Small intestine (tissue), 7 donors: ENCODE measurements at regions not wholly inside any gene's neighbourhood (a gene's known extent, or its start where the extent isn't known, plus 50 kb on each side); places are given as distances from the start of the nearest gene placed in this dataset.

ENCODE experiments used
- DNase-seq, 2 donors: peaks; one replicate each; pipeline versions ENCODE4 v3.0.0 to v3.0.0-alpha.2; 2013
- FAIRE-seq: peaks from 2 replicates; lab custom pipeline; 2012; peaks lifted over from hg19 to GRCh38; lab: Jason Lieb, UNC
- H3K27ac ChIP-seq, 3 donors: one replicate each; pipeline ENCODE4 v1.5.1; 2013; ENCODE audit warnings: low read length in 2 of 3, mild to moderate bottlenecking in 2 of 3, control low read depth in 1 of 3, inconsistent platforms in 1 of 3, low read depth in 1 of 3, moderate library complexity in 1 of 3
- H3K27me3 ChIP-seq, 3 donors: one replicate each; pipeline ENCODE4 v1.6.1; 2013; ENCODE audit warnings: low read length in 3 of 3, inconsistent platforms in 1 of 3; ENCODE audit not compliant: control insufficient read depth in 3 of 3, insufficient read depth in 3 of 3
- H3K36me3 ChIP-seq, 3 donors: one replicate each; pipeline ENCODE4 v1.6.1; 2013; ENCODE audit warnings: low read length in 3 of 3, inconsistent platforms in 1 of 3, low read depth in 1 of 3, mild to moderate bottlenecking in 1 of 3, moderate library complexity in 1 of 3; ENCODE audit not compliant: control insufficient read depth in 3 of 3, insufficient read depth in 2 of 3
- H3K4me1 ChIP-seq, 3 donors: one replicate each; pipeline ENCODE4 v1.6.1; 2013; ENCODE audit warnings: low read length in 2 of 3, inconsistent platforms in 1 of 3, low read depth in 1 of 3, mild to moderate bottlenecking in 1 of 3, moderate library complexity in 1 of 3; ENCODE audit not compliant: control insufficient read depth in 3 of 3, insufficient read depth in 2 of 3
- H3K4me3 ChIP-seq, 3 donors: one replicate each; pipeline ENCODE4 v1.5.1; 2013; ENCODE audit warnings: low read length in 3 of 3, control low read depth in 1 of 3, inconsistent platforms in 1 of 3, low read depth in 1 of 3, mild to moderate bottlenecking in 1 of 3, moderate library complexity in 1 of 3
- H3K9me3 ChIP-seq, 2 donors: one replicate each; pipeline ENCODE4 v1.6.1; 2013; ENCODE audit warnings: low read depth in 1 of 2, low read length in 1 of 2; ENCODE audit not compliant: control insufficient read depth in 2 of 2, insufficient read depth in 1 of 2
- WGBS, 3 donors: extraction: QIAGEN DNeasy Blood & Tissue Kit; methylation state at CpG; one replicate each; pipeline ENCODE4 v1.1.7; 2013; 5-methylcytosine and 5-hydroxymethylcytosine counted together
- donor health status: healthy with polysubstance abuse.
- donor health status: control.
- donor health status: control.
- donor health status: Bipolar disorder and iron deficiency.
- donor health status: healthy.

DNA sequence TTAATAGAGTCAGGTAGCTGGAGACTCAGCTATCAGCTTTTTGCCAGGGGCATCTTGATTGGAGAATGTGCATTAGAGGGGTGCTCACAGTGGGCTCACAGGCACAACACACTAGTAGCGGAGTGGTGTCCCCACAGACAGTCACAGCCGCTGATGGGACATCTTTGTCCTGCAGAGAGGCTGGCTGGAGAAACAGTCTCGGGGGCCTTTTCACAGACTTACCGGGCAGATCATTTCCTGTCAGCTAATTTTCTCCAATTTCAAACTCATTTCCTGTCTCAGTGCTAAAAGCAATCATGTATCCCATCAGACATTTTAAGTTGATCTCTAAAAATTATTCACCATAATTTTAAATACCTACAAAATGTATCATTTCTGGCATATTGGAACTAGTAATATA is 562.6 kb downstream of the DCDC2C start:
- Histone ChIP-seq H3K36me3 (no peaks in the 10 kb centered on the region), H3K9me3 (no peaks in the 10 kb centered on the region), H3K4me3 (no peak overlapping the region), H3K27ac (no peak overlapping the region), H3K4me1 (no peaks in the 10 kb centered on the region), H3K27me3 (no peaks in the 10 kb centered on the region)
- FAIRE-seq (no peak), DNase-seq (no peak)
- 59 to 88% (median 78%) methylated on average over 4 of the region's 4 CpGs for WGBS, 3 donors

DNA sequence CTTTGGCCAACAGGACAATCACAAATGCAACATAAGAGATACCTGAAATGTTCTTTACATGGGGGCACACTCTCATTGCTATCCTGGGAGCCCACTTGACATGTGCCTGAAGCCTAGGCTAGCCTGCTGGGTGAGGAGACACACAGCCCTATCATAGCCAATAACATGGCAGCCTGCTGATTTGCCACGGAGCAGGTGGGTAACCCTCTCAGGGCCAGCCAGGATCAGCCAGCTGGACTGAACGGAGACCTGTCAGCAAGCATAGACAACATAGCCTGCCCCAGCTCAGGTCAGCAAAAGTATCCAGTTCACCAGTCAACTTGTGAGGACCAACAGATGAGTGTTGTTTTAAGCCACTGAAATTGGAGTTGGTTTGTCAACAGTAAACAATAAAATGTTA is 566.5 kb downstream of the DCDC2C start:
- Histone ChIP-seq H3K4me1 (no peaks in the 10 kb centered on the region), H3K27me3 (no peaks in the 10 kb centered on the region), H3K36me3 (no peaks in the 10 kb centered on the region), H3K27ac (no peak overlapping the region), H3K9me3 (no peaks in the 10 kb centered on the region), H3K4me3 (no peak overlapping the region)
- WGBS, 3 donors, result 76 to 82% (median 80%) methylated on average over 2 of the region's 2 CpGs
- FAIRE-seq, result no peak
- no peak for DNase-seq

DNA sequence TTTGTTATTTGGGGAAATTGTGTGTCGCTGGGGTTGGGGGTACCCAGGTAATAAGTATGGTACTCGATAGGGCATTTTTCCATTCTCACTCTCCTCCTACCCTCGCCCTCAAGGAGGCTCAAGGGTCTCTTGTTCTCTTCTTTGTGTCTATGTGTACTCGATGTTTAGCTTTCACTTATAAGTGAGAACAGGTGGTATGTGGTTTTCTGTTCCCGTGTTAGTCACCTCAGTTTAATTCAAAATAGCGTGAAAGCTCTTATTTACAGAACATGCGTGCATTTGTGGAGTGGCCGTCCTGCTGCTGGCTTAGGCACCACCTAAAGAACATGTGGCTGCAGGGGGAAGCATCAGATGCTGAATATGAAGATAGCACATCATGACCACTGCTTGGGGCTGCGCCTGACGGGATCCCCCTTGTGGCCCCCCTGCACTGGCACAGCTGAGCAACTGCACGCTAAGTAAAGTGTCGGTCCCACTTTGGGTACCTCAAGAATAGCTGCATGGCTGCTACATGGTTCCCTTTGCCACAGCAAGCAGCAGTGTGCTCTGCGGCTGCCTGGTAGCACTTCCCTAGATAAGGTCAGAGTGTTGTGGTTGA is 569.0 kb downstream of the DCDC2C start:
- no peaks in the 10 kb centered on the region for H3K27me3 ChIP-seq
- no peak for FAIRE-seq

DNA sequence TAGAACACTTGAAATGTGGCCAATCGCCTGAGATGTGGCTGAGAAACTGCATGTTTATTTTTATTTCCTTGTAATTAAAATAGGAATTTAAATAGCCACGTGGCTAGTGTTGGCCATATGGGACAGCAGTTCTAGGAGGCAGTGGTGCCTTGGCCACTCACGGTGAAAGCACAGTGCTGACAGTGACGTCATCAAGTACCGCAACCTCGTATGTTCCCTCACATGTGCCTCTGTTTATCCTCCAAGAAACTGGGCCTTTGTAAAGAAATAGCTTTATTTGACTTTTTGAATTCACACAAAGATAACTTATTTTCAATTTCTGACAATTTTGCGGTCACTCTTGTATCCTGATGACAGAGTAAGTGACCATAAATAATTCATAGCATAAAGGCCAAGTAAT is 575.0 kb downstream of the DCDC2C start:
- Histone ChIP-seq H3K4me3 (no peak overlapping the region), H3K27me3 (no peaks in the 10 kb centered on the region), H3K9me3 (no peaks in the 10 kb centered on the region), H3K27ac (no peak overlapping the region), H3K4me1 (no peaks in the 10 kb centered on the region), H3K36me3 (no peaks in the 10 kb centered on the region)
- FAIRE-seq (no peak), DNase-seq (no peak)
- 82 to 84% (median 83%) methylated on average over 7 of the region's 7 CpGs for WGBS, 3 donors

More for the DNA sequence above, 569.0 kb downstream of the DCDC2C start:
- DNase-seq, result no peak
- Histone ChIP-seq H3K27ac (no peak overlapping the region), H3K4me3 (no peak overlapping the region), H3K36me3 (no peaks in the 10 kb centered on the region), H3K9me3 (no peaks in the 10 kb centered on the region), H3K4me1 (no peaks in the 10 kb centered on the region)
- 83 to 87% (median 84%) methylated on average over 13 of the region's 13 CpGs for WGBS, 3 donors

DNA sequence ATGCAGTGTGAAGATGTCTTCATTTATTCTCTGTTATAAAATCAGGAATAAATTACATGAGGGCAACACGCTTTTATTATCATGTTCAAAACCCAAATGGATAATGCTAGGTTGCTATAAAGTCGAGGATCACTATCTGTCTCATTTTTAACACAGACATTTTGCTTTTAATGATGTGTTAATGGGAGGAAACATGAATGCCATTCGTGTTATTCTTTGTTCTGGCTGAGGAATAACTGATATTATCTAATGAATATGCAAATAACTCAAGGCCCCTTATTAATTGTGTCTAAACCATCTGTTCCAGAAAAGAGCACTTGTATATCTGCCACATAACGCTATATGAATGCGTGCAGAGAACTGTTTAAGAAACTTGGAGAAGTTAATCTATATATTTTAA is 576.1 kb downstream of the DCDC2C start:
- no peak for FAIRE-seq
- H3K4me1 ChIP-seq, result no peaks in the 10 kb centered on the region
- no peaks in the 10 kb centered on the region for H3K36me3 ChIP-seq
- no peaks in the 10 kb centered on the region for H3K27me3 ChIP-seq
- WGBS, 3 donors, result 66 to 77% (median 68%) methylated on average over 5 of the region's 5 CpGs
- peaks cover 0 to 2% of the 10 kb centered on the region in 2 donors for H3K9me3 ChIP-seq
- no peak overlapping the region for H3K27ac ChIP-seq
- no peak overlapping the region for H3K4me3 ChIP-seq
- no peak for DNase-seq

DNA sequence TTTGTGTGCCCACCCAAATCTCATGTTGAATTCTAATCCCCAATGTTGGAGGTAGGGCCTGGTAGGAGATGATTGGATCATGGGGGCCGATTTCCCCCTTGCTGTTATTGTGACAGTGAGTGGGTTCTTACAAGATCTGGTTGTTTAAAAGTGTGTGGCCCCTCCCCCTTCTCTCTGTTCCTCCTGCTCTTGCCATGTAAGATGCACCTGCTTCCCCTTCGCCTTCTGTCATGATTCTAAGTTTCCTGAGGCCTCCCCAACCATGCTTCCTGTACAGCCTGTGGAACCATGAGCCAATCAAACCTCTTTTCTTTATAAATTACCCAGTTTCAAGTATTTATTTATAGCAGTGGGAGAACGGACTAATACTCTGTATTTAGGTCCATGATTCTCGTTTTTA is 588.1 kb downstream of the DCDC2C start:
- no peak overlapping the region for H3K4me3 ChIP-seq
- H3K36me3 ChIP-seq, result no peaks in the 10 kb centered on the region
- DNase-seq, result no peak
- no peaks in the 10 kb centered on the region for H3K9me3 ChIP-seq
- no peaks in the 10 kb centered on the region for H3K27me3 ChIP-seq
- WGBS, 3 donors, result 41 to 63% (median 60%) methylated on average over 4 of the region's 4 CpGs
- FAIRE-seq, result no peak
- no peak overlapping the region for H3K27ac ChIP-seq
- H3K4me1 ChIP-seq, result no peaks in the 10 kb centered on the region

DNA sequence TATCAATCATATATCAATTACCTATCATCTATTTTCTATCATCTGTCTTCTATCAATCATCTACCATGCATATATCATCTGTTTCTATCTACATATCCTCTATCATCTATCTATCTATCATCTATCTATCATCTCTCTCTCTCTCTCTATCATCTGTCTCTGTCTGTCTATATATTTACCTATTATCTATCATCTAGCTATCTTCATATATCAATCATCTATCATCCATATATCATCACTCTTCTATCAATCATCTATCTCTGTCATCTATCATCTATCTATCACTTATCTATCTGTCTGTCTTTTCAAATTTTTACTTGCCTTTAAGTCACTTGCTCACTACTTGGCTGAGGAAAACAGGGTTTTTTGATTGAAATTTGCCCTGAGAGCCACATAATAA is 592.3 kb downstream of the DCDC2C start:
- H3K27ac ChIP-seq, result no peak overlapping the region
- H3K9me3 ChIP-seq, result peaks cover 0 to 1% of the 10 kb centered on the region in 2 donors
- no peaks in the 10 kb centered on the region for H3K27me3 ChIP-seq
- no peaks in the 10 kb centered on the region for H3K4me1 ChIP-seq
- FAIRE-seq (no peak), DNase-seq (no peak)
- no peaks in the 10 kb centered on the region for H3K36me3 ChIP-seq
- H3K4me3 ChIP-seq, result no peak overlapping the region

DNA sequence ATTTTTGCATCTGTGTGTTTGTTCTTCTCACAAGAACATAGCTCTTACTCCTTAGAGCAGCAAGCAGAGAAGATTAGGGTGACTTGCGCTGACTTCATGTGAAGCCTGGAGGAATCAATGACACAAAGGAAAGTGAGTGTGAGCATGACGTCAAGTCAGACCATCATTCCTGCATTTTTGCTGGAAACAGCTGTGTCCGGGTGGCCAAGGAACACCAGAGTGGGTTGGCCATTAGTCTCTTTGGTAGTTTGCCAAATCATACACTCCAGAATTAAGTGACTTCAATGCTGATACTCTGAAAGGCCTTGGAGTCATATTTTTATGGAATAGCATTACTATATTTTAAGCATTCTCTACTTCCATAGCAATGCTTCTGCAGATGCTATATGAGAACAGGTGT is 597.2 kb downstream of the DCDC2C start:
- Histone ChIP-seq H3K36me3 (no peaks in the 10 kb centered on the region), H3K9me3 (peaks cover 1 to 4% of the 10 kb centered on the region in 2 donors), H3K27me3 (no peaks in the 10 kb centered on the region), H3K27ac (no peak overlapping the region), H3K4me3 (no peak overlapping the region), H3K4me1 (no peaks in the 10 kb centered on the region)
- no peak for DNase-seq
- 37 to 52% (median 48%) methylated on average over 3 of the region's 3 CpGs for WGBS, 3 donors
- FAIRE-seq, result no peak

DNA sequence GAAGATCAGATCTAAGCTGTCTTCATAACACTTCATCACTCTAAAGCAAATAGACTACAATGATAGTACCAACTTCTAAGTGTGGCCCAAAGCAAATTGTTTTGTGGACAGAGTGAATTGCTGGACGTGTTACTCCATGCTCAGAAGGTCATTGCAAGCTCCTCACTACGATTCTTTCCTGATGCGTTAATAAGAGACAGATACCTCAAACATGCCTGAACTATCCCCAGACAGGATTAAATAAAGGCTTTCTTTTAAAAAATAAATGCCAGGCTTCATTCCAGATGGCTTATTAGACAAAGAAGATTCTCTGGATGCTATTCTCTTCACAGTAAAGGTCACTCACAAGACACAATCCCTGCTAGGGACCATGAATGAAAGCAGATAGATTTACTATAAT is 621.2 kb downstream of the DCDC2C start:
- H3K4me1 ChIP-seq, result no peaks in the 10 kb centered on the region
- no peaks in the 10 kb centered on the region for H3K27me3 ChIP-seq
- H3K9me3 ChIP-seq, result peaks cover 0 to 2% of the 10 kb centered on the region in 2 donors
- no peak for FAIRE-seq
- no peak overlapping the region for H3K27ac ChIP-seq
- no peak overlapping the region for H3K4me3 ChIP-seq
- DNase-seq, result no peak
- 64 to 77% (median 75%) methylated on average over 3 of the region's 3 CpGs for WGBS, 3 donors
- no peaks in the 10 kb centered on the region for H3K36me3 ChIP-seq
